GM12878 (cell line): ENCODE measurements at regions not wholly inside any gene's neighbourhood (a gene's known extent, or its start where the extent isn't known, plus 50 kb on each side); places are given as distances from the start of the nearest gene placed in this dataset.

ENCODE experiments used
- ATAC-seq: fragments of 200-7000 bp; cut with Tn5 transposase; 3 replicates; pipeline ENCODE4 v1.9.1; 2020; ENCODE audit warnings: mild to moderate bottlenecking, moderate library complexity
- BruUV-seq: library from RNA; stranded (reverse); fragments of 400-500 nt; replicated peaks from 2 replicates; lab custom pipeline; 2021; lab: Mats Ljungman, UMichigan
- CTCF ChIA-PET: fragments of 300-600 bp; sonication (Branson Sonifier 250); formaldehyde crosslinking; extraction: SDS; loops from one replicate; lab custom pipeline; 2021; ENCODE audit warnings: inconsistent platforms; lab: Yijun Ruan, JAX
- POLR2A ChIA-PET: fragments of 350-600 bp; formaldehyde crosslinking; extraction: SDS; loops from one replicate; lab custom pipeline; 2021; ENCODE audit warnings: inconsistent platforms; lab: Charles Lee
- RAD21 ChIA-PET: fragments of 300-600 bp; sonication (Branson Sonifier 250); formaldehyde crosslinking; loops from one replicate; lab custom pipeline; 2023; ENCODE audit warnings: antibody characterized with exemption; ENCODE audit not compliant: unreplicated experiment; lab: Charles Lee
- SMC1A ChIA-PET: fragments of 300-600 bp; sonication (Branson Sonifier 250); formaldehyde crosslinking; loops from one replicate; lab custom pipeline; 2023; ENCODE audit not compliant: unreplicated experiment, uncharacterized antibody; lab: Charles Lee
- DNase-seq: peaks from one replicate; pipeline ENCODE4 v3.0.0-alpha.2; 2011; ENCODE audit warnings: low read depth, low spot score
- FAIRE-seq: peaks from 3 replicates; lab custom pipeline; 2011; peaks lifted over from hg19 to GRCh38; lab: Jason Lieb, UNC
- H2AFZ ChIP-seq: 2 replicates; pipeline ENCODE4 v1.6.0; 2011; ENCODE audit warnings: low read depth, low read length, control low read depth; ENCODE audit not compliant: control insufficient read depth
- H3K27ac ChIP-seq: 2 replicates; pipeline ENCODE4 v1.5.1; 2011; ENCODE audit warnings: control low read depth; ENCODE audit not compliant: control insufficient read depth, insufficient read depth
- H3K27me3 ChIP-seq, 2 experiments: replicated peaks in 1 of 2; 2 replicates each; pipeline versions ENCODE4 v1.6.0 to v1.6.1; 2011; ENCODE audit warnings: low read length in 1 of 2; ENCODE audit not compliant: control insufficient read depth in 2 of 2, insufficient read depth in 2 of 2
- H3K36me3 ChIP-seq, 2 experiments: 2 replicates each; pipeline ENCODE4 v1.5.1; 2011; ENCODE audit warnings: low read length in 1 of 2; ENCODE audit not compliant: control insufficient read depth in 2 of 2, insufficient read depth in 2 of 2
- H3K4me1 ChIP-seq: 2 replicates; pipeline ENCODE4 v1.6.1; 2011; ENCODE audit warnings: mild to moderate bottlenecking, low read length, moderate library complexity, mixed read lengths; ENCODE audit not compliant: control insufficient read depth, insufficient read depth
- H3K4me2 ChIP-seq: 2 replicates; pipeline ENCODE4 v1.6.0; 2011; ENCODE audit warnings: control low read depth; ENCODE audit not compliant: control insufficient read depth, insufficient read depth
- H3K4me3 ChIP-seq: fragments of 200-600 bp; sonication (generic); 2 replicates; pipeline ENCODE4 v1.5.1; 2016
- H3K79me2 ChIP-seq: 2 replicates; pipeline ENCODE4 v1.6.0; 2011; ENCODE audit warnings: low read length; ENCODE audit not compliant: control insufficient read depth, insufficient read depth
- H3K9ac ChIP-seq: 2 replicates; pipeline ENCODE4 v1.8.0; 2011; ENCODE audit warnings: low read length, control low read depth, mixed read lengths; ENCODE audit not compliant: control insufficient read depth, insufficient read depth
- H3K9me3 ChIP-seq: replicated peaks from 3 replicates; pipeline ENCODE4 v1.5.1; 2011; ENCODE audit warnings: mild to moderate bottlenecking, low read length; ENCODE audit not compliant: control insufficient read depth, insufficient read depth
- H4K20me1 ChIP-seq: 2 replicates; pipeline ENCODE4 v1.6.0; 2011; ENCODE audit not compliant: control insufficient read depth, insufficient read depth
- CREM ChIP-seq: IDR thresholded peaks from 2 replicates; pipeline ENCODE4 v1.6.1; 2014; ENCODE audit warnings: antibody characterized with exemption, low read depth
- CTCF ChIP-seq, 3 experiments: IDR thresholded peaks in 2 of 3; conservative IDR thresholded peaks in 1 of 3; 2 replicates each; pipeline ENCODE4 v1.5.1; 2011; ENCODE audit warnings: low read depth in 3 of 3, low read length in 3 of 3, mild to moderate bottlenecking in 3 of 3, control low read depth in 2 of 3, moderate library complexity in 2 of 3, inconsistent platforms in 1 of 3, mixed read lengths in 1 of 3; ENCODE audit not compliant: control insufficient read depth in 2 of 3, insufficient read depth in 1 of 3; ENCODE audit errors: extremely low read depth in 1 of 3
- EZH2 ChIP-seq: IDR thresholded peaks from 2 replicates; pipeline ENCODE4 v1.6.1; 2012; ENCODE audit warnings: low read depth, mild to moderate bottlenecking, control low read depth, inconsistent platforms, low read length, borderline replicate concordance; ENCODE audit not compliant: control insufficient read depth
- MEF2A ChIP-seq: IDR thresholded peaks from 2 replicates; pipeline ENCODE4 v1.6.1; 2011; ENCODE audit warnings: low read depth, mild to moderate bottlenecking, low read length, moderate library complexity; ENCODE audit not compliant: insufficient read depth
- NR2F1 ChIP-seq: fragments of 450-650 bp; conservative IDR thresholded peaks from 2 replicates; pipeline ENCODE4 v1.6.1; 2017; ENCODE audit warnings: mild to moderate bottlenecking
- RAD51 ChIP-seq: fragments of 450-650 bp; IDR thresholded peaks from 2 replicates; pipeline ENCODE4 v1.6.1; 2016; ENCODE audit warnings: moderate library complexity, mild to moderate bottlenecking, inconsistent platforms
- RELA ChIP-seq: fragments of 450-650 bp; IDR thresholded peaks from 2 replicates; pipeline ENCODE4 v1.8.0; 2014; ENCODE audit warnings: borderline replicate concordance; ENCODE audit not compliant: partially characterized antibody
- SIX5 ChIP-seq: IDR thresholded peaks from 2 replicates; pipeline ENCODE4 v1.6.1; 2011; ENCODE audit warnings: mild to moderate bottlenecking, low read depth, low read length, moderate library complexity; ENCODE audit not compliant: severe bottlenecking
- SPI1 ChIP-seq: IDR thresholded peaks from 2 replicates; pipeline ENCODE4 v1.6.1; 2011; ENCODE audit warnings: low read depth, mild to moderate bottlenecking, low read length, moderate library complexity, borderline replicate concordance; ENCODE audit not compliant: insufficient read depth
- STAT3 ChIP-seq: IDR thresholded peaks from 2 replicates; pipeline ENCODE4 v1.6.1; 2011; ENCODE audit warnings: low read depth, low read length, improper control_type of control experiment
- SUPT20H ChIP-seq: IDR thresholded peaks from 2 replicates; pipeline ENCODE4 v1.6.1; 2011; ENCODE audit warnings: low read depth, mild to moderate bottlenecking, low read length, moderate library complexity, borderline replicate concordance; ENCODE audit not compliant: control insufficient read depth
- TCF3 ChIP-seq: IDR thresholded peaks from 2 replicates; pipeline ENCODE4 v1.6.1; 2012; ENCODE audit warnings: low read depth, mild to moderate bottlenecking, low read length, borderline replicate concordance; ENCODE audit not compliant: insufficient read depth
- USF1 ChIP-seq: IDR thresholded peaks from 2 replicates; pipeline ENCODE4 v1.6.1; 2011; ENCODE audit warnings: borderline replicate concordance, low read depth, mild to moderate bottlenecking, moderate library complexity, mixed read lengths, low read length; ENCODE audit not compliant: insufficient read depth; ENCODE audit errors: extremely low read length
- ZNF622 ChIP-seq: fragments of 450-650 bp; IDR thresholded peaks from 2 replicates; pipeline ENCODE4 v1.6.1; 2017; ENCODE audit warnings: mild to moderate bottlenecking, inconsistent platforms
- WGBS: methylation state at CpG from one replicate; pipeline ENCODE4 v1.1.6; 2016; ENCODE audit warnings: low lambda C conversion rate; ENCODE audit not compliant: insufficient replicate concordance, insufficient coverage; ENCODE audit errors: missing lambda C conversion rate; 5-methylcytosine and 5-hydroxymethylcytosine counted together
- in situ Hi-C: fragments of 300-500 bp; cut with MboI; formaldehyde crosslinking; loops from 9 replicates; pipeline ENCODE4 v1.14.3; 2018; ENCODE audit warnings: mixed read lengths
- intact Hi-C: fragments of 100-400 bp; cut with micrococcal nuclease; formaldehyde crosslinking; loops from one replicate; pipeline ENCODE4 v1.14.2; 2022; ENCODE audit not compliant: unreplicated experiment

GRCh38 chr16:79348521-79349306 is 251.8 kb downstream of the MAF start:
- H3K27me3 ChIP-seq, result no peaks in the 10 kb centered on the region
- H3K79me2 ChIP-seq, result no peaks in the 10 kb centered on the region
- no peaks in the 10 kb centered on the region for H3K4me1 ChIP-seq
- ChIA-PET CTCF (no interaction called here), RAD21 (no interaction called here), SMC1A (no interaction called here), POLR2A (interaction anchor here (0.6 kb wide), 1 partner anchor 65 kb away, joined by 5 read pairs; no protein-coding TSS in a partner anchor)
- H3K9me3 ChIP-seq, result no peaks in the 10 kb centered on the region
- BruUV-seq, result no TSS peak
- H3K36me3 ChIP-seq, result no peaks in the 10 kb centered on the region
- H3K27ac ChIP-seq, result no peak overlapping the region
- DNase-seq (no peak), FAIRE-seq (no peak), ATAC-seq (no peak)
- no peak overlapping the region for H2AFZ ChIP-seq
- intact Hi-C loops (no loop called here), in situ Hi-C loops (no loop called here)
- no peak overlapping the region for H3K4me2 ChIP-seq
- TF ChIP-seq EZH2 (no peak), MEF2A (no peak)
- H3K4me3 ChIP-seq, result no peak overlapping the region
- H4K20me1 ChIP-seq, result no peaks in the 10 kb centered on the region
- 30% methylated on average over 11 of the region's 11 CpGs for WGBS
- no peak overlapping the region for H3K9ac ChIP-seq

- Histone ChIP-seq H4K20me1 (no peaks in the 10 kb centered on the region), H3K4me1 (no peaks in the 10 kb centered on the region), H3K9me3 (no peaks in the 10 kb centered on the region), H3K79me2 (no peaks in the 10 kb centered on the region), H3K36me3 (no peaks in the 10 kb centered on the region), H3K4me2 (no peak overlapping the region), H2AFZ (no peak overlapping the region), H3K27me3 (no peaks in the 10 kb centered on the region), H3K4me3 (no peak overlapping the region), H3K27ac (no peak overlapping the region), H3K9ac (no peak overlapping the region)
- TF ChIP-seq STAT3 (no peak), USF1 (no peak), TCF3 (no peak), SUPT20H (no peak), ZNF622 (no peak), CTCF (IDR thresholded peaks at IDR 0.05 in 2 of 3, conservative IDR thresholded peaks at IDR 0.05 in 1 of 3; ENCODE audit: control insufficient read depth in 2 of 3, extremely low read depth in 1 of 3, insufficient read depth in 1 of 3, low read depth in 3 of 3, low read length in 3 of 3) (no peak), RAD51 (no peak), RELA (no peak), SIX5 (no peak), CREM (no peak), SPI1 (no peak), NR2F1 (no peak)
- SMC1A ChIA-PET, result no interaction called here
- BruUV-seq, result no TSS peak
- POLR2A ChIA-PET, result no interaction called here
- DNase-seq (no peak), FAIRE-seq (no peak), ATAC-seq (no peak)
- in situ Hi-C loops (no loop called here), intact Hi-C loops (no loop called here)
- CTCF ChIA-PET, result interaction anchor here (0.7 kb wide), 1 partner anchor 86 kb away, joined by 3 read pairs; no protein-coding TSS in a partner anchor
- RAD21 ChIA-PET, result no interaction called here
- 64% methylated on average over 19 of the region's 19 CpGs for WGBS
Observed at GRCh38 chr16:79347277-79347676, 253.3 kb downstream of the MAF start.
